GM19238 (cell line): ENCODE measurements at regions not wholly inside any gene's neighbourhood (a gene's known extent, or its start where the extent isn't known, plus 50 kb on each side); places are given as distances from the start of the nearest gene placed in this dataset.

ENCODE experiments used
- DNase-seq: peaks from one replicate; pipeline ENCODE4 v3.0.0; 2011; ENCODE audit warnings: low spot score; ENCODE audit not compliant: insufficient read length

DNA sequence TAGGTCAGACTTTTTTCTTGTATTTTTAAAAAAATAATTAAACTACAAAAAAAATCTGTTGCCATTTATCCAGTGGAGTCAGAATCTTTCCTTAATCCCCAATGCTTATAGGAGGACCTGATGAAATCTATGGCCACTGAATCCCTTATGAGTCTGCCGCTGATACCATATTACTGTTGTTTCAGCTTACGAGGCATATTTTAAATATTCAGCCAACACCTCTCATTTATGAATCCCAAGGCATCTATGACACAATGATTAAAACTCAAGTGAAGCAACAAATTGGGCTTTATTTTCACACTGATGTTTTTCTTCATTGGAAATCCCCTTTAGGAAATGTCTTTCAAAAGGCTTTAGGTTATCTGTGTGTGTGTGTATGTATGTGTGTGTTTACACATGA is 137.8 kb upstream of the PUDP start:
- no peak for DNase-seq

DNA sequence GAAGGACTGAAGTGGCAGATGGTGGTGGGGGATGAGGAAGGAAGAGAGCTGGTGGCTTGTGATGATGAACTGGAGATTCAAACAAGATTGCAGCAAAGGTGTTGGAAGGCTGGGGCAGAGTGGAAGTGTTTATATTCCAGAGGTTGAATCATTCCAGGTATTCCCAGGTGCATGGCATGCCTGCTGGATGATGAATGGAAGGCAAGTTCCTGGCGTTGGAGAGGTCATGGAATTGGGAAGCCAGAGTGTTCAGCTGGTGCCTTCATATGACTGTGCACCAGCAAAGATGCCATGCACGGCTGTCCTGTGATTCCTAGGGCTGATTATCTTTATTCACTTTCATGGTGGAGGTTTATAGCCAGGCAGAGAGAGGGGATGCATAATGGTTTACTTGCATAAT is 135.8 kb upstream of the PUDP start:
- no peak for DNase-seq

DNA sequence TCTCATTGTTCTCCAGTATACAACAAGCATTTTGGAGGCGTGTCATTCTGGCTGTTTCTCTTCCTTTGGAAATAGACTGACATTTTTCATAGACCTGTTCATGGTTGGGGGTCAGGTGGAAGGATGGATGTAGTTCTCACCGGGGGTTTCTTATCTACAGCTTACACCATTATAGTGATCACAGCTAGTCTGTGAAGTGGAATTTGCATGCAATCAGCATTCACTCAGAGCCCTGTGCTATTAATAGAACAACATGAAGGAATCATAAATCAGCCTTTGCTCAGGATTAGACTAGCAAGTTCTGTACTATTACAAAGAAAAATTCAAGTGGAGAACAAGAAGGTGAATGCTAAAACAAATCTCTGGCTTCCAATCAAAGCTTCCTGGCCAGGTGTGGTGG is 132.6 kb upstream of the PUDP start:
- no peak for DNase-seq

DNA sequence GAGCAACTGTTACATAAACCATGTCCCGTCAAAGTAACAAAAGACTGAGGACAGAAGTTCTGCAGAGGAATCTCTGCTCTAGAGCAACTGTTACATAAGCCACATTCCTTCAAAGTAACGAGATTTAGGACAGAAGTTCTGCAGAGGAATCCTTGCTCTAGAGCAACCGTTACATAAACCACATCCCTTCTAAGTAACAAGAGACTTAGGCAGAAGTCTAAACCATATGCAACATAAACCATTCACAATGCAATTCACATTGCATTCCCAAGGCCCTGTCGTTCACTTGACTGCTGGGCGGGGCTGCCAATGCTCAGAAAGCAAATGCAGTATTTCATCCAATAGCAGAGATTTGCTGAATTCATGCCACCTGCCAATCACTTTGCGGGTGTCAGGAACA is 124.4 kb upstream of the PUDP start:
- no peak for DNase-seq

DNA sequence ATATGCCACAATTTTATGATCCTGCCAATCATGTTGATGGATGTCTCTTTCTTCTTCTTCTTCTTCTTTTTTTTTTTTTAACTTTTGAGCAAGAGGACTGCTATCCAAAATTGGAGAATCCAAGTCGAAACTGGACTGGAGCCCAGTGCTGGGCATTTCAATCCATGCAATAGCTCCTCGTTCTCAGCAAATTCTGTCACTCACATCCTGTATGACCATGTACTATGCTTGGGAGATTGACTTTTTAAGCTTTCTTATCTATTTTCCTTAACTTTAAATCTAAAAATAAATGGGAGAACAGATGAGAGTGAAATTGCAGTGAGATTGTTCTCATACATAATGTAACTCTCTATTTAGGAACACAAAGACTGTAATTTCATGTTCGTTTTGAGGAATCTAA is 123.0 kb upstream of the PUDP start:
- no peak for DNase-seq

DNA sequence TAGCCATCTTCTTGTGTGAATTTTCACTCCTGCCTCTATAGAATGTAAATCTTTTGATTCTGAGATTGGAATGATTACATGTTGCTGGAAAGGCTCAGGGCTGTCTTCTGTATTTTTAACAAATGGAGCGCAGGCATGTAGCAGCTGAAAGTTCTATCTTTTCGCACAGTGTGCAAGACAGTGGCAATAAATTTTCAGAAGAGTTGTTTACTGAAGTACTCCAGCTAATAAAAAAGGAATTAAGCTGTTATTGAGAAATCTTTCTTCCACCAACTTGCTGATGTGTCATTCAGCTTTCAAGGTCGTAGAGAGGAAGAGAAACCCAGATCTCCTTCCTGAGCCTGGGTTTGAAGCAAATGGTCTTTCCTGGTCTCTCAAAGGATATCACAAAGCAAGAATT is 122.0 kb upstream of the PUDP start:
- DNase-seq: no peak

DNA sequence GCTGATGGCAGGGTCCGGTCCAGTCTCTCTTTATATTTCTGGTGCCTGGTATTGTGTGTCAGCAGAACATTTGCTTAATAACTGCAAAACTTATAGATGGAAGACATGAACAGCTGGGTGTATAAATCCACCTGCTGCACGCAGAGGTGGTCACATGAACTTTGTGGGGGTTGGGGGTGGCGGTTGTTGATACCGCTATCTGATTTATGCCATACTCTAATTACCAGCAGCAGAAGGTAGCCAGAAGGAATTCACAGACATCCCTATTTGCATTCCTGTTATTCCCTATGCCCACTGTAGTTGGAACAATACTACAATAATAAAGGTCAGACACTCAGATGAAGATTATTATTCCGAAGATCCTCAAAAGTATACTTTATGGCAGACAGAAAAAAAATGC is 121.6 kb upstream of the PUDP start:
- no peak for DNase-seq

DNA sequence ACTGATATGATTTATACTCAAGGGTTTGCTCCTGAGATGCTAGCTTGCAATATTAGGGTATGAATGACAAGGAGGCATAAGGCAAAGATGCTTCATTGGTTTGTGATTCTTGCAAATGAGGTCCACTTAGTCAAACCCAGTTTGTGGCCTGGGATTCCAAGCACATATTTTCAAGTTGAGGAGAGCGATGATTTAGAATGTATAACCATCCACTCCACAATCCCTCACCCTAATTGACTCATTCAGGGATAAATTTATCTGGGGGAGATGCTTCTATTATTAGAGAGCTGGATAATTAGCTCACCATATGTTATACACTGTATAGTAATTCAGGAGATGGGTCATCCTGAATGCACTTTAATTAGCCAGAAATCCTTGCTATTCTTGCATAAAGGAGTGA is 118.3 kb upstream of the PUDP start:
- DNase-seq: no peak

DNA sequence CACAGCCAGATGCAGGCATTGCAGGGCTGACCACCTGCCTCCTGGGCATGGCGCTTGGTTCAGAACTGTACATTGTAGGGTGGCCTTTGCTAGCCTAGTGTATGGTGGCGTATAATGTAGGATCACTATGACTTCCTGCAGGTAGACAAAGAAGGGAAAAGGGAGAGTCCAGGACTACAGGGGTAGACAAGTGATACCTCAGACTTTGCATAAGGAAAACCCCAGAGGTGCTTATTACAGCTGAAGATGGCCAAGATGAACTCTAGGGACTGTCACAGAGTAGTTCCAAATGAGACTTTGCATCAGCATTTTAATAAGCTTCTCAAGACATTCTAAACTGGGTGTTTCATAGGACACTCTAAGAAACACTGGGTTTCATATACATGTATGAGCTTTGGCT is 116.4 kb upstream of the PUDP start:
- DNase-seq: no peak

DNA sequence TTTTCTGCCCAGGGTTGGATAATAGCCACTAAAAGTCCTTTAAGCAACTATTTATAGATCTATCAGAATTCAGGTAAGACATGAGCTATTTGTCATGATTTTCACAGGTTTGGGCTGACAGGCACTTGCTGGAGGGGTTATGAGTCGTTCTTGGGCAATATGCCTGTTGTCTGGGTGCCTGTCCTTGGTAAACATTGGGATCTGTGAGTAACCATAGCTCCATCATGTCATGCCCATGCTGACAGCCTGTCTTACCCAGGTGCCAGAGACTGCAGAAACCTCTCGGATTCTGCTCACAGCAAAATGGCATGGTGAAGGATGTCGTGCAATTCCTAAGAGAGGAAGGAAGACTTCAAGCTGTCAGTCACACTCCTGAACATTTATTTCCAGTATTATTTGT is 116.0 kb upstream of the PUDP start:
- DNase-seq: no peak

DNA sequence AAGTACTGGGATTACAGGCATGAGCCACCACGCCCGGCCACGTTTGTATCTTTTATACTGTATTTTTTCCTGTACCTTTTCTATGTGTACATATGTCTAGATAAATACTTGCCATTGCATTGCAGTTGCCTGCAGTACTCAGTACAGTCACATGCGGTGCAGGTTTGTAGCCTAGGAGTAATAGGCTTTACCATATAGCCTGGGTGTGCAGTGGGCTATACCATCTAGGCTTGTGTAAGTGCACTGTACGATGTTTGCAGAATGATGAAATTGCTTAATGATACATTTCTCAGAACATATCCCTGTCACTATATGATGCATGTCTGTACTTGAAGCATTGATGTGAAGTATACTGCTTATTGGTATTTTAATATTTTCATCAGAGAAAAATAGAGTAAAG is 115.4 kb upstream of the PUDP start:
- DNase-seq: no peak

DNA sequence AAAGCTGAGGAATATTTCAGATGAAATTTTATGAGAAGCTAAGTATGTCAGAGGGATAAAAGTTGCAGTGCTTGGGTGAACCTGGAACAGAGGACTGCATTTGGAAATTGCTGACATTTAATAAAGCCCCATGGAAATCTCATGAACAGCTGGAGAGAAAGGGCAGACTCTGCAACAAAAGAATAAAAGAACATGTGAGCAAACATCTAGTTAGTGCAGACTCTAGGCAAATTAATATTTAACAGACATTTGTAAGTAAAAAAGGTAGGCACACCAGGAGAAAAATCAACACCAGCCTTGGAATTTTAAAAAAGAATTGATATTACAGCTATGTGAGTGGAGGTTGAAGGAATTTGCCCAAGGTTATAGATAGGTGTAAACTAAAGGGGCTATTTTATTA is 114.6 kb upstream of the PUDP start:
- DNase-seq: no peak

DNA sequence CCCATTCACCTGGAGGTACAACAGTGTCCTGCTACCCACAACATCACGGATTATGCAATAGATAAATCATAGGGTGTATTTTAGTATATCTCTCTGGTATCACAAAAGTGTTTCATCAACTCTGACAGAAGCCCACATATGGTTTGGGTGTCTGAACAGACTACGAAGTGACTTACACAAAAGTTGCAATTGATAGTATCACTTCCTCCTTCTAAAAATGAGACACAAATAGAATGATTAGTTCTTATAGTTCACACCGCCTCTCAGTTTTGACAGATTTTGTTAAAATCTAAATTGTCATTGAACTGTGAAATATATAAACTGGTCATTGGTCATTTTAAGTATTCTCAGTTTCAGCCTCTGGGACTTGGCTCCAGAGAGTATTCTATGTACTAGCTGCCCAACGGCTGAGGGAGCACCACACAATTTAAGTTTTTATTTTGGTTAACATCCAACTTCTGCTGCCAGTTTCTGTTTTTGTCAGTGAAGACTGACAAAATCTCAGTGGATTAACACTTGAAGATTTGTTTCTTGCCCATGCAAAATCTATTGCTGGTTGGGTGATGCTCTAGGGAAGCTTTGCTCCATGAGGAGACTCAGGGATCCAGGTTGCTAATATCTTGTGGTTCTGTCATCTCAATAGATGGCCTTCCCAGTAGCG is 113.8 kb upstream of the PUDP start:
- DNase-seq: peak; percentile 11

DNA sequence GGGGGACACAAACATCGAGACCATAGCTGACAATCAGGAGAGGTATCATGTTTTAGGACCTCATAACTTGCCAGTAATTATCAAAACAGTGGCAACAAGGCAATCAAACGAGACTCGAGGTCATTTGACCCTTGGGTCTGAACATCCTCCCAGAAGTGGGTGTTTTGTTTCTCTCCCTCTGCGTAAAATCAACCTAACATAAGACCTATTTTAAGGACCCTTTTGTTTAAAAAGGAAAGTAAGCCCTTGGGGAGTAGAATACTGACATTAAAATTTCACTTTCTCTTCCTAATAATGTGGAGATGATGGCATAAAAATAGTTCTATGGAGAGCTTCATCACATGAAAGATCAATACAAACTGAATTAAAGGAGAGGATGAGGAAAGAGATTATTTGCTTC is 106.2 kb upstream of the PUDP start:
- no peak for DNase-seq

DNA sequence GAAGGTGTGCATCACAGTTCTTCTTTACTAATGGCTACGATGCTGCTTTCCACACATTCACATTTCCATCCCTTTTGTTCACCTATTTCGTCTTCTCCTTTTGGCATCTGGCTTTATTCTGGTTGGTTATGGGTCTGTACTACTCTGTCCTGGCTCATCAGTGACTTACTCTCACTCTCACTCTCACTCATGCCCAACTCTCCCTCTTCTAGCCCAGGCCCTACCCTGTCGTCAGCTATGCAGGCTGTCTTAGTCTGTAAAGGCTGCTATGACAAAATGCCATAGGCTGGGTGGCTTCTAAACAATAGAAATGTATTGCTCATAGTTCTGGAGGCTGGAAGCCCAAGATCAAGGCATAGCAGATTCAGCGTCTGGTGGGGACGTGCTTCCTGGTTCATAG is 105.6 kb upstream of the PUDP start:
- no peak for DNase-seq

DNA sequence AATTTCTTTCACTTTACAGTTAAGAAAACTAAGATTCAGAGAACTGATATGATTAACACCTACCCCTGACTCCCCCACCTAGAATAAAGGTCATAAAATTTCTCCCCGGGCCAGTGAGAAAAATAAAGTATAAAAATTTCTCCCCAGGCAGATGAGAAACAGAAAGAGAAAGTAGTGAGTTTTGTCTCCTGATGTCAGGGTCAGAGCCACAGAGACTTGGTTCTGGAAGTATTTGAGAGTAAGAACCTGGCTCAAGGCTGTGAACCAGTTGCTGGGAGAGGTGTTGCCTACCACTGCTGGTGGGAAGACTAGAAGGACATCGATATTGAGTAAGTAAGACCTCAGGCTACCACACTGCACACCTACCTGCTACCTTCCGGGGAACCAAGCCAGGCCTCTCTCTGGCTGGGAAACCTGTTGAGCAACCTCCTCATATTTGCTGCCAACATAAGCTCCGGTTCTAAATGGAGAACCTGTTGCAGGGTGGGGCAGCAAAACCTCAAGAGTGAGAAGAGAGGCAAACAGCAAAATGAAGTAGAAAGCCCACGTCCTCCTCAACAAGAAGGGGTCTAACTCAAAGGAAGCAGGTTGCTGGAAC is 104.2 kb upstream of the PUDP start:
- DNase-seq: no peak

DNA sequence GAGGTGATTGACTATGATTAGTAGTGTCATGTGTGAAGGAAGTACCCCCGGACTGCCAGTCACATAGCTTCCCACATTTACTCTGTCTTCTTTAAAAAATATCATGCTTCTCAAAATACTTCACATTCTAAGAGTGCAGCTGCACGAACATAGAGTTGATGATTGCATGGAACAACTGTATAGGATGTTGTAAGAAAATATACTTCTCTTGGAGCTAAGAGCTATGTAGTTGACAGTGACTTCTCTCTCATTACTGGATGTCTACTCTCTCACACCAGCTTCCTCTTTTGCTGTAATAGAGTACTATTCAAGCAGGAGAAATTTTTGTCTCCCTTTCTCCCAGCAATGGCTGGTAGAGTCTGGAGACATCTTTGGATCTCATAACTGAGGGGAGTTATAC is 99.4 kb upstream of the PUDP start:
- DNase-seq: no peak

DNA sequence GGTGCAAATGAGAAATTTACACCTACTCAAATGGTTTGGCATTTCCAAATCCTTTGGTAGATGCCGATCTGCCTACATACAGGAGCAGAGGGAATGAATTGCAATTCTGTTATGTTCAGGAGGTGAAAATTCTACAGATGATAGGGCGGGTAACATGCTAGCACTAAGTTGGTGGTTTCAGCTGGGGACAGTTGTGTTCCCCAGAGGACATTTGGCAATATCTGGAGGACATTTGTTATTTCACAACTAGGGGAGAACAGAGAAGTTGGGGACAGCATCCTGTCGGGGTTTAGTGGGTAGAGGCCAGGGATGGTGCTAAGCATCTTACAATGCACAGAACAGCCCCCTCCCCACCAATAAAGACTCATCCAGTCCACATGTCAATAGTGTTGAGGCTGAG is 96.5 kb upstream of the PUDP start:
- DNase-seq: no peak

DNA sequence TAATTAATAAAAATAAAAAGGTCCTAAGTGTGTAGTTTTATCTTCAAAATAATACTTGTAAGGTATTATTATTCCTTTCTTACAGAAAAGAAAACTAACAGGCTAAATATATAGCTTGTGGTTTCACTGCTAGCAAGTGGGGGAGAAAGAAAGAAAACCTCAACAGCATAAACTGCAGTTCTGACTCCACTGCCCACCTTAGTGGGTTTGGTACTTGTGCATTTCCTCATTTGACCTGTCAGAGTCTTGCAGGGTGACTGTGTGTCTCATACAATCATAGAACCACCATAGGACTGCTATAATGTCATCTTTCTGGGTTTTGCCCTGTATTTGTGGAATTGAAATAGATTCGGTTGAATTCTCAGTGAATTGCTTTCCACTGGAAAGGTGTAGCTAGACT is 94.7 kb upstream of the PUDP start:
- DNase-seq: peak; percentile 32

DNA sequence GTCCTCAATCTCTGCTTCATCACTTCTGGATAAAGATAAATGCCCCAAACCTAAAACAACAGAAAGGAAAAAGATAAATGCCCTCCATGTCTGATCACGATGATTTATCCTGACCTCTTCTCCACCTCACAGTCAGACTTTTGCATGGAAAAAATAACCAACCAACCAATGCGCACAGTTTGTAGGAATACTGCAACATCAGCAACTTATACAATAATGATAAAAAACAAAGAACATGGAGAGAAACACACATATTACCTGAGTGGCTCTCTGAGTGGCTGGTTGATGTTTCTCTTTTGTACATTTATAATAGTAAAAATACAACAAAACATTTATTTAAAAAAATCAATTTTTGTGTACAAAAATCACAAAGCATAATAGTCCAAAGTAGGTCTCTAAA is 93.0 kb upstream of the PUDP start:
- DNase-seq: no peak

DNA sequence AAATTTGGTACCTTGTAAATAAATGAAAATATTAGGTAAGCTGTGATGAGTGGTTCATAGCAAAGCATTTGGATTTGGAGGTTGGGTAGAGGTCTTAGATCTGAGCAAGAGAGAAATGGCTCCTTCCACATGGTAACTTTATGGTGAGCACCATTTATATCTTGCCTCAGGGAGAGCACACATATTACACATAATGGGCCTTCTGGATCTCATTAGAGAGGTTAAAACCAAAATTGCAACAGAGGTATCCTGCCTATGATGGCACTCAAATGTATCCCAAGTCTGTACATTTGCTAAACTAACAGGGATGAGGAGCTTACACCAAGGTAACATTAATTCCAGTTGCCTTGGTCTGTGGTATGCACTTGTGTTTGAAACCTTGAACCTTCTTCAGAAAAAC is 87.1 kb upstream of the PUDP start:
- no peak for DNase-seq

DNA sequence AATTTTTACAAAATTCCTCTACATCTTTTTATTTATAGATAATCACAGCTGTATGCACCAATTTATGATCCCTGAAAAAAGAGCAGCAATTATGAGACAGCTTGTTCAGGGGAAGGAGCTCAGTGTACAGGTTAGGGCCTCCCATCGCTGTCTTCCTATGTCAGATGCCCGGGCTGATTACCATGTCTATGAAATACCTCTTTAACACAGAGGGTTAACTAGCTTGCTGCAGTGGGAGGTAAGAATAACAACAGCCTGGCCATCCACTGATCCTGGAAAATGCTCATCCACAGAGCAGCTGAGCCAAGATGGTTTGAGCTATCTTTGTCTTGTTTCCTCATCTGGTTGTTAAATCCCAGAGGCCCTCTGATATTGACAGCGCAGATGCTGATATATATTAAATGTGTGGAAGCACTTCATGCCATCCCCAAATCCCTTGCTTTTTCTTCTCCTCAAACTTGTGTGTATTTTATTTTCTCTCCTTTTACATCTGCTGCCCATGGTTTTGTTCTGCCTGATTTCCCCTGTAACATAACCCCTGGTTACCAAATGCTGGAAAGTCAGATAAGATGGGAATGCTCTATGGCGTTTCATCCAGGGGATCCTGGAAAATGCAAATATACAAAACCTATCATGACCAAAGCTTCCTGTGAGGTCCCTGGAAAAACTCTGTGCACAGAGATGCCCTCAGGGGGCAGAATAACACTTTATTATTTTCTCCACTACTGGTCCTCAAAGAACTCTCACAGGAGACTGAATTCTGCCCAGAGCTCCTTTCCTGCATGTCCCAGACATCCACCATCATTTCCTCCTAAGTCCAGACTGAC is 85.8 kb upstream of the PUDP start:
- no peak for DNase-seq

DNA sequence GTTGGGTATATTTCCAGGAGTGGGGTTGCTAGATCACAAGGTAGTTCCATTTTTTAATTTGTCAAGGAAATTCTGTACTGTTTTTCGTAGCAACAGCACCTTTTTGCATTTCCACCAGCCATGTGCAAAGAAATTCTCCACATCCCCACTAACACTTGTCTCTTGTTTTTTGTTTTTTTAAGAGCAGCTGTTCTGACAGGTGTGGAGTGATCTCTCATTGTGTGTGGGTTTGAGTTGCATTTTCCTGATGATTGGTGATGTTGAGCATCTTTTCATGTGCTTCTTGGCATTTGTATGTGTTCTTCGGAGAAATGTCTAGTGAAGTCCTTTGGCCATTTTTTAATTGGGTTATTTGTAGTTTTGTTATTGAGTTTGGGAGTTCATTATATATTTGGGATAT is 80.3 kb upstream of the PUDP start:
- no peak for DNase-seq
